ENCODE measurements at regions not wholly inside any gene's neighbourhood (a gene's known extent, or its start where the extent isn't known, plus 50 kb on each side); places are given as distances from the start of the nearest gene placed in this dataset.
"Not testable (repeated sequence)": the region's sequence is repeated elsewhere in the genome, so short reads cannot be mapped to it uniquely, and the experiment has no call there.

- Histone ChIP-seq H3K27ac (ENCODE audit: low read depth, low read length) (no peak overlapping the region), H3K4me1 (ENCODE audit: control insufficient read depth, insufficient read depth, low read length, unreplicated experiment) (no peaks in the 10 kb centered on the region), H2AFZ (ENCODE audit: low read length, unreplicated experiment) (no peak overlapping the region), H3K27me3 (ENCODE audit: insufficient read depth, low read length) (no peaks in the 10 kb centered on the region), H3K79me2 (ENCODE audit: control insufficient read depth, insufficient read depth, low read length, unreplicated experiment) (no peaks in the 10 kb centered on the region), H3K36me3 (ENCODE audit: insufficient read depth, low read length) (no peaks in the 10 kb centered on the region), H3K4me3 (ENCODE audit: low read depth, low read length) (no peak overlapping the region)
These were observed 179.9 kb upstream of the MBL2 start for GRCh38 chr10:52952391-52953055.

DNA sequence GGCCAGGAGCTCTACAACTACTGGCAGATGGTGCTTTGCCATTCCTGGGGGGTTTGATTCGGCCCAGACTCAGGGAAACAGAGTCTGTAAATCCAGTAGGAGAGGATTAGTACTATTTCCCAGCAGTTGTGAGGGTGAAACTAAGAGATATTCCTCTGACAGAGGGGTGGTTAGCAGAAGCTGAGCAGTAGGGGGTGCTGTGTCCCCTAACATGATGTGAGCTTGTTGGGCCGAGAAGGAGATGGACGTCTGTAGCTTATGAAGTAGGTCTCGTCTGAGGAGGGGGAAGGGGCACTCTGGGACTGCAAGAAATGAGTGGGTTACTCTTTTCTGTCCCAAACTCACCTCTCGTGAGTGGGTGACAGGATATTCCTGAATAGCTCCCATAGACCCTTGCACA is 179.2 kb upstream of the MBL2 start:
- H2AFZ ChIP-seq (ENCODE audit: low read length, unreplicated experiment), result no peak overlapping the region
- no peak overlapping the region for H3K4me3 ChIP-seq (ENCODE audit: low read depth, low read length)
- H3K36me3 ChIP-seq (ENCODE audit: insufficient read depth, low read length), result no peaks in the 10 kb centered on the region
- H3K4me1 ChIP-seq (ENCODE audit: control insufficient read depth, insufficient read depth, low read length, unreplicated experiment), result no peaks in the 10 kb centered on the region
- H3K27me3 ChIP-seq (ENCODE audit: insufficient read depth, low read length), result no peaks in the 10 kb centered on the region
- H3K79me2 ChIP-seq (ENCODE audit: control insufficient read depth, insufficient read depth, low read length, unreplicated experiment), result no peaks in the 10 kb centered on the region
- no peak overlapping the region for H3K27ac ChIP-seq (ENCODE audit: low read depth, low read length)

- H2AFZ ChIP-seq (ENCODE audit: low read length, unreplicated experiment), result no peak overlapping the region
- H3K4me1 ChIP-seq (ENCODE audit: control insufficient read depth, insufficient read depth, low read length, unreplicated experiment), result no peaks in the 10 kb centered on the region
- H3K79me2 ChIP-seq (ENCODE audit: control insufficient read depth, insufficient read depth, low read length, unreplicated experiment), result no peaks in the 10 kb centered on the region
- H3K4me3 ChIP-seq (ENCODE audit: low read depth, low read length), result no peak overlapping the region
- H3K36me3 ChIP-seq (ENCODE audit: insufficient read depth, low read length), result no peaks in the 10 kb centered on the region
- no peaks in the 10 kb centered on the region for H3K27me3 ChIP-seq (ENCODE audit: insufficient read depth, low read length)
- no peak overlapping the region for H3K27ac ChIP-seq (ENCODE audit: low read depth, low read length)
These were observed 178.0 kb upstream of the MBL2 start for GRCh38 chr10:52950578-52950977.

- Histone ChIP-seq H3K27me3 (ENCODE audit: insufficient read depth, low read length) (no peaks in the 10 kb centered on the region), H2AFZ (ENCODE audit: low read length, unreplicated experiment) (no peak overlapping the region)
These were observed 177.3 kb upstream of the MBL2 start for GRCh38 chr10:52949899-52950298.

GRCh38 chr10:52946486-52946885 is 173.9 kb upstream of the MBL2 start:
- H2AFZ ChIP-seq (ENCODE audit: low read length, unreplicated experiment), result no peak overlapping the region
- no peak overlapping the region for H3K4me3 ChIP-seq (ENCODE audit: low read depth, low read length)
- H3K4me1 ChIP-seq (ENCODE audit: control insufficient read depth, insufficient read depth, low read length, unreplicated experiment), result no peaks in the 10 kb centered on the region
- no peaks in the 10 kb centered on the region for H3K79me2 ChIP-seq (ENCODE audit: control insufficient read depth, insufficient read depth, low read length, unreplicated experiment)
- no peaks in the 10 kb centered on the region for H3K36me3 ChIP-seq (ENCODE audit: insufficient read depth, low read length)
- H3K27ac ChIP-seq (ENCODE audit: low read depth, low read length), result no peak overlapping the region
- H3K27me3 ChIP-seq (ENCODE audit: insufficient read depth, low read length), result no peaks in the 10 kb centered on the region

More at GRCh38 chr10:52949899-52950298, 177.3 kb upstream of the MBL2 start:
- H3K79me2 ChIP-seq (ENCODE audit: control insufficient read depth, insufficient read depth, low read length, unreplicated experiment), result no peaks in the 10 kb centered on the region
- H3K36me3 ChIP-seq (ENCODE audit: insufficient read depth, low read length), result no peaks in the 10 kb centered on the region
- H3K27ac ChIP-seq (ENCODE audit: low read depth, low read length), result no peak overlapping the region
- H3K4me3 ChIP-seq (ENCODE audit: low read depth, low read length), result no peak overlapping the region
- no peaks in the 10 kb centered on the region for H3K4me1 ChIP-seq (ENCODE audit: control insufficient read depth, insufficient read depth, low read length, unreplicated experiment)

DNA sequence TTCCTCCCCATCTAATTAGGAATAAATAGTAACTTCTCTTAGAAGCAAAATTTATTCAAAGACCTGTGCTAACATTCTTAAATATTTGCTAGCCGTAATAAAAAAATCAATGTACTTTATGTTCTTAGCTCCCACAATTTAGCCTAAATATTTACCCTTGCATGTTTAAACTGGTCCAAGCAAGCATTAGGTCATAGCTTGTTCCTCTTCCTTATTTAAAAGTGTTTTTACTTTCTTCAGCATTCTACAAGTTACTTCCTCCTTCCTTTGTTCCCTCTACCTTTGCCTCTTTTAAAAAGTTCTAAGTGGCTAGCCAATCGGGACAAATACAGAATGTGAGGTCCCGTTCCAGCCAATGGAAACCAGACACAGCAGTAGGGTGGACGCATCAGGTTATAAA is 172.9 kb upstream of the MBL2 start:
- not testable (repeated sequence) for H2AFZ ChIP-seq (ENCODE audit: low read length, unreplicated experiment); H3K36me3 ChIP-seq (ENCODE audit: insufficient read depth, low read length); H3K27ac ChIP-seq (ENCODE audit: low read depth, low read length)

GRCh38 chr10:52940921-52941320 is 168.3 kb upstream of the MBL2 start:
- H3K27me3 ChIP-seq (ENCODE audit: insufficient read depth, low read length), result no peaks in the 10 kb centered on the region
- H3K4me1 ChIP-seq (ENCODE audit: control insufficient read depth, insufficient read depth, low read length, unreplicated experiment), result no peaks in the 10 kb centered on the region
- no peak overlapping the region for H3K4me3 ChIP-seq (ENCODE audit: low read depth, low read length)
- H3K27ac ChIP-seq (ENCODE audit: low read depth, low read length), result no peak overlapping the region
- H2AFZ ChIP-seq (ENCODE audit: low read length, unreplicated experiment), result no peak overlapping the region
- H3K36me3 ChIP-seq (ENCODE audit: insufficient read depth, low read length), result no peaks in the 10 kb centered on the region
- no peaks in the 10 kb centered on the region for H3K79me2 ChIP-seq (ENCODE audit: control insufficient read depth, insufficient read depth, low read length, unreplicated experiment)

More for the DNA sequence above, 172.9 kb upstream of the MBL2 start:
- H3K4me3 ChIP-seq (ENCODE audit: low read depth, low read length); H3K4me1 ChIP-seq (ENCODE audit: control insufficient read depth, insufficient read depth, low read length, unreplicated experiment); H3K79me2 ChIP-seq (ENCODE audit: control insufficient read depth, insufficient read depth, low read length, unreplicated experiment); H3K27me3 ChIP-seq (ENCODE audit: insufficient read depth, low read length): not testable (repeated sequence)

GRCh38 chr10:52939894-52940293 is 167.3 kb upstream of the MBL2 start:
- Histone ChIP-seq H3K4me3 (ENCODE audit: low read depth, low read length) (no peak overlapping the region), H3K36me3 (ENCODE audit: insufficient read depth, low read length) (no peaks in the 10 kb centered on the region), H3K27me3 (ENCODE audit: insufficient read depth, low read length) (no peaks in the 10 kb centered on the region), H3K27ac (ENCODE audit: low read depth, low read length) (no peak overlapping the region), H3K4me1 (ENCODE audit: control insufficient read depth, insufficient read depth, low read length, unreplicated experiment) (no peaks in the 10 kb centered on the region), H2AFZ (ENCODE audit: low read length, unreplicated experiment) (no peak overlapping the region), H3K79me2 (ENCODE audit: control insufficient read depth, insufficient read depth, low read length, unreplicated experiment) (no peaks in the 10 kb centered on the region)

DNA sequence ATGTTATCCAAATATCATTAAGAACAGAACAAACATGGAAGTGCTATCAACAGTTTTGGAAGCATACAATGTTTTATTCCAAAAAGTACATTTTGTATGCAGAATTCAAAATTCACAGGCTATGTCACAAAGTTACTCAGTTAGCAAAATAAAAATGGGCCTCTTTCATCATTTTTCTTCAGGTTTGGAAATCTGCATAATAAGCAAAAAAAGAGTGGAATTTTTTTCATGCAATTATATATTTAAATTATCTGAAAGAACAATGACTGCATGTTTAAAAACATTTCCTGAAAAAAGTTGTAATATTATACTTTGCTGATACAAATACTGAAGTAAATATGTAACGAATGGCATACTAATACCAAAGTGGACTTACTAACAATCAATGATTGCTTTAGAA is 161.2 kb upstream of the MBL2 start:
- Histone ChIP-seq H3K79me2 (ENCODE audit: control insufficient read depth, insufficient read depth, low read length, unreplicated experiment) (no peaks in the 10 kb centered on the region), H3K27me3 (ENCODE audit: insufficient read depth, low read length) (no peaks in the 10 kb centered on the region), H2AFZ (ENCODE audit: low read length, unreplicated experiment) (no peak overlapping the region), H3K27ac (ENCODE audit: low read depth, low read length) (no peak overlapping the region), H3K36me3 (ENCODE audit: insufficient read depth, low read length) (no peaks in the 10 kb centered on the region), H3K4me1 (ENCODE audit: control insufficient read depth, insufficient read depth, low read length, unreplicated experiment) (no peaks in the 10 kb centered on the region), H3K4me3 (ENCODE audit: low read depth, low read length) (no peak overlapping the region)

GRCh38 chr10:52927678-52928077 is 155.1 kb upstream of the MBL2 start:
- H3K36me3 ChIP-seq (ENCODE audit: insufficient read depth, low read length), result no peaks in the 10 kb centered on the region
- no peak overlapping the region for H2AFZ ChIP-seq (ENCODE audit: low read length, unreplicated experiment)
- H3K4me3 ChIP-seq (ENCODE audit: low read depth, low read length), result no peak overlapping the region
- H3K27me3 ChIP-seq (ENCODE audit: insufficient read depth, low read length), result no peaks in the 10 kb centered on the region
- no peaks in the 10 kb centered on the region for H3K4me1 ChIP-seq (ENCODE audit: control insufficient read depth, insufficient read depth, low read length, unreplicated experiment)
- no peak overlapping the region for H3K27ac ChIP-seq (ENCODE audit: low read depth, low read length)
- no peaks in the 10 kb centered on the region for H3K79me2 ChIP-seq (ENCODE audit: control insufficient read depth, insufficient read depth, low read length, unreplicated experiment)

DNA sequence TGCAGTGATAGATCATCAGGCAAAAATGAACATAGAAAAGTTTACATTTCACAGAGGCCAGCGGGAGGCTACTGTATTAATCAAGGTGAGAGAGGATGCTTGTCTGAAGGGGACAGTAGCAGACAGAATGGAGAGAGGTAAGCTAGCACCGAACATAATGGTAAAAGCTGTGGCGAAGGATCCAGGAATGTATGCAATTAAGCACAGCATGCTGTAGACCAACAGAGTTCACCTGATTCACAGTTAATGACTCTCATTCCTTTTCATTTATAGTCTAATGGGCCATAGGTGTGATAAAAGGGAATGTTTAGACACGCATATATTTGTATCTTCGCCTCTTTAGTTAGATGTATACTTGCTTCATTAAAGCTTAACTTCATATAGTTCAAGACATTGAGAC is 150.9 kb upstream of the MBL2 start:
- Histone ChIP-seq H3K4me1 (ENCODE audit: control insufficient read depth, insufficient read depth, low read length, unreplicated experiment) (no peaks in the 10 kb centered on the region), H3K27ac (ENCODE audit: low read depth, low read length) (no peak overlapping the region), H3K36me3 (ENCODE audit: insufficient read depth, low read length) (no peaks in the 10 kb centered on the region), H3K27me3 (ENCODE audit: insufficient read depth, low read length) (no peaks in the 10 kb centered on the region), H3K4me3 (ENCODE audit: low read depth, low read length) (no peak overlapping the region), H3K79me2 (ENCODE audit: control insufficient read depth, insufficient read depth, low read length, unreplicated experiment) (no peaks in the 10 kb centered on the region), H2AFZ (ENCODE audit: low read length, unreplicated experiment) (no peak overlapping the region)

All from ACC112 (cell line).